HG02938 (cell line): ENCODE measurements at regions not wholly inside any gene's neighbourhood (a gene's known extent, or its start where the extent isn't known, plus 50 kb on each side); places are given as distances from the start of the nearest gene placed in this dataset.
A peak's percentile ranks its signal among the peaks of the same experiment; 100 is the strongest.

Experiments
- ATAC-seq: cut with Tn5 transposase; IDR thresholded peaks from one replicate; pipeline ENCODE4 v1.9.1; 2021; ENCODE audit warnings: mild to moderate bottlenecking, moderate library complexity; ENCODE audit not compliant: unreplicated experiment

- no peak for ATAC-seq
Measured at GRCh38 chr12:93151079-93151762, 222.1 kb upstream of the EEA1 start.

GRCh38 chr12:93152617-93153016 is 223.5 kb upstream of the EEA1 start:
- no peak for ATAC-seq

- no peak for ATAC-seq
Measured at GRCh38 chr12:93153321-93153720, 224.2 kb upstream of the EEA1 start.

- no peak for ATAC-seq
Measured at GRCh38 chr12:93154096-93154728, 223.5 kb upstream of the NUDT4 start.

- ATAC-seq, result no peak
Measured at GRCh38 chr12:93154753-93155480, 222.8 kb upstream of the NUDT4 start.

GRCh38 chr12:93156086-93156716 is 221.5 kb upstream of the NUDT4 start:
- ATAC-seq, result no peak

GRCh38 chr12:93157279-93157678 is 220.4 kb upstream of the NUDT4 start:
- no peak for ATAC-seq

- no peak for ATAC-seq
Measured at GRCh38 chr12:93158065-93158843, 219.5 kb upstream of the NUDT4 start.

- ATAC-seq, result no peak
Measured at GRCh38 chr12:93163260-93164036, 214.3 kb upstream of the NUDT4 start.

- ATAC-seq, result no peak
Measured at GRCh38 chr12:93164103-93164880, 213.4 kb upstream of the NUDT4 start.

GRCh38 chr12:93165384-93165932 is 212.3 kb upstream of the NUDT4 start:
- no peak for ATAC-seq

- ATAC-seq, result peak; percentile 84
Measured at GRCh38 chr12:93166541-93167307, 211.0 kb upstream of the NUDT4 start.

- peak; percentile 1 for ATAC-seq
Measured at GRCh38 chr12:93167331-93167730, 210.4 kb upstream of the NUDT4 start.

GRCh38 chr12:93167841-93168492 is 209.8 kb upstream of the NUDT4 start:
- peak; percentile 46 for ATAC-seq

GRCh38 chr12:93168751-93169150 is 209.0 kb upstream of the NUDT4 start:
- no peak for ATAC-seq

GRCh38 chr12:93169536-93169935 is 208.2 kb upstream of the NUDT4 start:
- ATAC-seq, result no peak

GRCh38 chr12:93170928-93171327 is 206.8 kb upstream of the NUDT4 start:
- ATAC-seq, result no peak
